Omental fat pad (tissue), 3 donors: ENCODE measurements at regions not wholly inside any gene's neighbourhood (a gene's known extent, or its start where the extent isn't known, plus 50 kb on each side); places are given as distances from the start of the nearest gene placed in this dataset.

Experiments used
- ATAC-seq: fragments of 150-250 bp; one replicate; pipeline ENCODE4 v1.9.1; 2016; ENCODE audit warnings: mild to moderate bottlenecking, moderate library complexity; ENCODE audit not compliant: low FRiP score
- DNase-seq: peaks from one replicate; pipeline ENCODE4 v3.0.0-alpha.2; 2019; ENCODE audit warnings: low spot score
- TF ChIP-seq, protein P1 (sequence below), 3 donors: fragments of 450-650 bp; IDR thresholded peaks; one replicate each; pipeline ENCODE4 v1.5.1; 2016 to 2017; ENCODE audit warnings: antibody characterized with exemption in 3 of 3, mild to moderate bottlenecking in 3 of 3, moderate library complexity in 2 of 3

DNA sequence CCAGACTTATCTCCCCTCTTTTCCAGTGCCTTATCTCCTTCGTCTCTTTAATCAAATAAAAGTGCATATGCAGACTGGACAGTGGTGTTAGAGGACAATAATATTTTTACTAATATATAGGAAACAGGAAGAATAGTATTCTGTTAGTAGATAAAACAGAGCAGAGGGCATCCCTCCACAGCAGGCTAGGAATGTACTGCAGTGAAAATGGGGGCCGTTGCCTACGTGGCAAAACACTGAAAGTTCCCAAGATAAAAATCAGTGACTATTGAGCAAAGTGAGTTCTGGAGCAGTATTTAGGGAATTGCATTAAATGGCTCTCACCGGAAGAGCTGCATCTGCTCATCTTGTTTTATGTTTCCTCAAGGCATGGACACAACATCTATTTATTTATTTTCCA is 435.0 kb downstream of the CNTN6 start:
- TF ChIP-seq, protein P1, sequence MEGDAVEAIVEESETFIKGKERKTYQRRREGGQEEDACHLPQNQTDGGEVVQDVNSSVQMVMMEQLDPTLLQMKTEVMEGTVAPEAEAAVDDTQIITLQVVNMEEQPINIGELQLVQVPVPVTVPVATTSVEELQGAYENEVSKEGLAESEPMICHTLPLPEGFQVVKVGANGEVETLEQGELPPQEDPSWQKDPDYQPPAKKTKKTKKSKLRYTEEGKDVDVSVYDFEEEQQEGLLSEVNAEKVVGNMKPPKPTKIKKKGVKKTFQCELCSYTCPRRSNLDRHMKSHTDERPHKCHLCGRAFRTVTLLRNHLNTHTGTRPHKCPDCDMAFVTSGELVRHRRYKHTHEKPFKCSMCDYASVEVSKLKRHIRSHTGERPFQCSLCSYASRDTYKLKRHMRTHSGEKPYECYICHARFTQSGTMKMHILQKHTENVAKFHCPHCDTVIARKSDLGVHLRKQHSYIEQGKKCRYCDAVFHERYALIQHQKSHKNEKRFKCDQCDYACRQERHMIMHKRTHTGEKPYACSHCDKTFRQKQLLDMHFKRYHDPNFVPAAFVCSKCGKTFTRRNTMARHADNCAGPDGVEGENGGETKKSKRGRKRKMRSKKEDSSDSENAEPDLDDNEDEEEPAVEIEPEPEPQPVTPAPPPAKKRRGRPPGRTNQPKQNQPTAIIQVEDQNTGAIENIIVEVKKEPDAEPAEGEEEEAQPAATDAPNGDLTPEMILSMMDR (IDR thresholded peaks at IDR 0.05) = no peak
- ATAC-seq (no peak), DNase-seq (no peak)

DNA sequence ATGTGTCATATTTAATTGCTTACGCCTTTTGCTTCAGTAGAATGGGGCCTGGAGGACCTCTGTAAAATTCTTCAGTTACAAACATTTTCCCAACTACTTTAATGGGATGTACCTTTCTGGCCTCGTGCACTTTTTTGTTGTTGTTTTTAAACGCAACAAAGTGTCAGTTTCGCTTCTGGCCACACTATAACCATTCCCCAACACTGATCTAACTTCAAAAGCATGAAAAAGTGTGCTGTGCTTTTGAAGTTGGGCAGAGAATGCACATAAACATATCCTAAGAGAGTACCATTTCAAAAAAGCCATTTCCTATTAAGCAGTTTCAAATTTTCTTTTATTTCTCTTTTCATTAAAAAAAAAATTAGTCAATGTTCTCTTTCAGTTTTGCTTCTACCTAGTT is 435.8 kb downstream of the CNTN6 start:
- TF ChIP-seq, protein P1 (IDR thresholded peaks at IDR 0.05) = no peak
- DNase-seq (no peak), ATAC-seq (no peak)

DNA sequence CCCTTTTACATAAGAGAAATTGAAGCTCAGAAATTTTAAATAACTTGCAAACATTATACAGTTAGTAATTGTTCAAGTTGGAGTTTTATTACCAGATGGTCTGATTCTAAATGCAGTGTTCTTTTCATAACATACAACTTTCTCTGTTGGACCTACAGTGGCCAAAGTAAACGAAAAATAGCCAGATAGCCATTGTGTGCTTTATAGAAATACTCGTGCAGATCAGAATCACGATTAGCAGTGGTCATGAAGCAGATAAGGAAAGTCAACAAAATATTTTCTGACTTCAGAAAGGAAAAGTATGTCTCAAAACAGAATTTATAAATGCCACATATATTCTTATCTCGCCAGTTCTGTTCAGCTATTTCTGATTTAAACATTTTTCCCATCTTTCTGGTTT is 436.9 kb downstream of the CNTN6 start:
- DNase-seq (no peak), ATAC-seq (no peak)
- TF ChIP-seq, protein P1 (IDR thresholded peaks at IDR 0.05) = no peak

DNA sequence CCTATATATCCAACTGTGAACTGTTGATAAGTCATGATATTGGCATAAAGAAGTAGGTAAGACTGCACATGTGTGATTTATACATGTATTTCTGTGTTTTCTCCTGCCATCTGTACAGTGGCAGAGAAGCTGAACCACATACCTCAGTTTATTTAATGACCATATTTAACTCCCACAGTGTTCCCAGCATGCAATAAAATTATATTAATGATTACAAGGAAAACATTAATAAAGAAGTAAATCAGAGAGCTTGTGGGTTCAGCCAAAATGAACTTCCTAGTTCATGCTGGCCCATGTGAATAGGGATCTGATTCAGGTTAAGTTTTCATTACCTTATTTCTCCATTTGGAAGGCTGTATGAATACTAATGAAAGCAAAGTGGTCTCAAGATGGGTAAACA is 439.2 kb downstream of the CNTN6 start:
- no peak for DNase-seq
- TF ChIP-seq, protein P1 (IDR thresholded peaks at IDR 0.05) = no peak
- ATAC-seq = no peak

DNA sequence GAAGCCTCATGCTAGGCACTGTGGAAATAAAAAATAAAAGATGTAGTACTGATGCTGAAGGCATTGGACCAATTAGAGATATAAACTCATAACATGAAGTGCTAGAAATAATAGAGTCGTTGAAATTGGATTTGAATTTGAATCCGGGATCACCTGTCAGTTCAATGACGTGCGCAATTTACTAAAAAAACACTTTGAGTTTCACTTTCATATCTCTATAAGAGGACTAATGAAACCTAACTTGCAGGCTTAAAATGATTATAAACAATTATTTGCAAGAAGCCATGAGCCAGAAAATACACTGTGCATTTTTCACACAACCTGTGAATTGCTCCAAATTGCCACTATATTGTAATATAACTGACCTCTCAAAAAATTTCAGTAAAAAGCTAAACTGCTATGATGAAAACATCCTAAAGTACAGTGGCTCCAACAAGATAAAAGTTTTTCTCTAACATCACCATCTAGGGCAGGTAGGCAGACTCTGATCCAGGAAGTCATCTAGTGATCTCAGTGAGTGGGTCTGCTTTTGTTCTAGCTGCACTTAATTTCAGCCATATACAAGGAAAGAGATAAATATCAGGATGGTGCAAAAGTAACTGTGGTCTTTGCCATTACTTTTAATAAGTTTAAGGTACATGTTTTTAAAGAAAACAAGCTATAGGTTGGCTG is 440.2 kb downstream of the CNTN6 start:
- no peak for ATAC-seq
- no peak for DNase-seq
- TF ChIP-seq, protein P1 (IDR thresholded peaks at IDR 0.05) = no peak

DNA sequence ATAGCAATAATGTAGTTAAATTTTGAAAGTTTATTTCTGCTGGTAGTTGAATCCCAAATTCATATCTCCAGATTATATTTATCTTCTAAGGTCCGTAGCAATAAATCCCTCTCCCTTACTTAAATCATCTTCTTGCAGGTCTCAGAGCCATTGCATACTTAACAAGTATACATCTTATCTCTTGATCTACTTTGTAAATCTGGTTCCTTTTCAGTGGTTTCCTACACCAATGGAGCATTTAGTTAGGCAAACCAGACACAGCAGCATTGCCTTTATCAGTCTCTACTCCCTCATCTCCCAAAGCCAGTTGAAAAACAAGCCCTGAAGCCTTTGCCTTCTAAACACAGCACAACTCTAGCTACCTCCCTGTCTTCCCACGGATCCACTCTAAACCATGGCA is 440.9 kb downstream of the CNTN6 start:
- ATAC-seq = no peak
- no peak for DNase-seq
- TF ChIP-seq, protein P1 (IDR thresholded peaks at IDR 0.05) = no peak

DNA sequence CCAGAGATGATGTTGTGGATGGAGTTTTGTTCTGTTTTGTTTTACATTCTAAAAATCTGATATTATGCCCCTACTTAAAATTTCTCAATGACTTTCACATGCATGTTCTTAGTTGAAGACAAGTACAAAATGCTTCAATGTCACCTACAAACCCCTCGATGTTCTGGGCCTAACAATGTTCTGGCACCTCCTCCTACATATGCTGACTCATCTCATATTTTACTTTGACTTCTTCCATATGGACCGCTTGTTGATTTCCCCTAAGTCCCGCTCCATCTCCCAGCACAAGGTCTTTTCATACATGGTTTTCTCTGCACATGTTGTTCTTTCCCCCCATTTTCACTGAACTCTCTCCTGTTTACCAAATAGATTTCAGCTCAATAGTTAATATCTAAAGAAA is 441.4 kb downstream of the CNTN6 start:
- DNase-seq = no peak
- ATAC-seq = no peak
- TF ChIP-seq, protein P1 (IDR thresholded peaks at IDR 0.05) = no peak
